OCI-M1 (cell line): ENCODE measurements at regions not wholly inside any gene's neighbourhood (a gene's known extent, or its start where the extent isn't known, plus 50 kb on each side); places are given as distances from the start of the nearest gene placed in this dataset.

Source experiments
- DNase-seq: peaks from one replicate; lab custom pipeline; 2025; lab: John Stamatoyannopoulos, UW

DNA sequence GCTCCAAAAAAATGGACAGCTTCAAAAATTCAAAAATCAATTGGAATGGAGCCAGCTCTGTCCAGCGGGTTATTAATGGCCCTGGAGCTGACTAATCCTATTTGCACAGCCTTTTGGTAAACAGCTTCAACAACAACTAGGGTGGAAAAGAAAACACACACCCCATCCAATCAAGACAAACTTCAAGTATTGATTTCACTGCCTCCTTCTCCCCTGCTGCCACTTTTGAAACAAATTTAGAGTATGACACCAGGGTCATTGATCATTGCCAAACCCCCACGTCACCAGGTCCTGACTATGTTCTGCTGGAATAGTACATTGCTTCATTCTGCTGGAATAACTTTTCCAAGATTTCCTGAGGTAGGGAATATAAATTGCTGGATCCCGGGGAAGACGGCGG, 56.8 kb upstream of the GTF3A start:
- no peak for DNase-seq

DNA sequence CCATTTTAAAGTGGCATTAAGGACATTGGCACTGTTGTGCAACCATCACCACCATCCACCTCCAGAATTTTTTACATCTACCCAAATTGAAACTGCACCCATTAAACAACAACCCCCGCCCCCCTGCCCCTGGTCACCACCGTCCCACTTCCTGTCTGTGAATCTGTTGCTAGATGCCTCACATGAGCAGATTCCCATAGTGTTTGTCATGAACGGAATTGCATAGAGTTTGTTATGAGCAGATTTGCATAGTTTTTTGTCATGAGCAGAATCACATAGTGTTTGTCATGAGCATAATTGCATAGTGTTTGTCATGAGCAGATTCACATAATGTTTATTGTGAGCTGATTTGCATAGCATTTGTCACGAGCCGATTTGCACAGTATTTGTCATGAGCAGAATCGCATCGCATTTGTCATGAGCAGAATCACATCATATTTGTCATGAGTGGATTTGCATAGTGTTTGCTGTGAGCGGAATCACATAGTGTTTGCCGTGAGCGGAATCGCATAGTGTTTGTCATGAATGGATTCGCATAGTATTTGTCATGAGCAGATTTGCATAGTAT, 54.0 kb upstream of the GTF3A start:
- no peak for DNase-seq

DNA sequence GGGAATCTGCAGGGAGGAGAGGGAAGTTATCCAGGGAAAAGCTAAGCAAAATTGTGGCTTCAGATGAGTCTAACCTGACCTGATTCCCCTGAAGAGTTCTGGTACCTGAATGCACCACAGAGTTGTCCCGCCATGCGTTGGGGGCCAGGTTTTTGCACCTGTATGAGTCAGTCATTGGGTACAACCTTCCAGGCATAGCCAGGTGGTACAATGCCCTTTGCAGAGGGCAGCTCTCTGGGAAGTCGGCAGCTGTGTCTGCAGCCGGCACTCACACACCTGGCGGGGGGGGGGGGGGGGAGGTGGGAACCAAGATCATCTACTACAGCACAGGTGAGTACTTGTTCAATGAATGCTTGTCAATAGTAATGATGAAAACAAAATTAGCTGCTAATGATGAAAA, 52.5 kb upstream of the GTF3A start:
- no peak for DNase-seq

DNA sequence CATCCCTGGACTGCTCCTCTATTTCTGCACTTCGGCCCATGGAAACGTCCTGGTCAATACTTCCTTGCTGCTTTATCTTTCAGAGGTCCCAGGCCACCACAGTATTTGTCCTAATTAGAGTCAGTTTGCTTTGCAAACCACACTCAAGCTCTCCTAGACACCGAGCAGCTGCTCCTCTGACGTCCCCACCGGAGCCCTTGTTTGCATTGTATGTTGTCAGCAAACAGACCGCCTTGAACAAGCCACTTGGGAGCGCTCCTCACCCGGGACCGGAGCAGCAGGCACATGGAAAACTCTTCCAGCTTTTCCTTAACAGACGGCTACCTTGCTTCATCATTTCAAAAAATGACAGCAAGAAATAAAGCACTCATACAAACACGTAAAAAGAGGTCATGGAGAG, 51.5 kb upstream of the GTF3A start:
- DNase-seq: no peak

DNA sequence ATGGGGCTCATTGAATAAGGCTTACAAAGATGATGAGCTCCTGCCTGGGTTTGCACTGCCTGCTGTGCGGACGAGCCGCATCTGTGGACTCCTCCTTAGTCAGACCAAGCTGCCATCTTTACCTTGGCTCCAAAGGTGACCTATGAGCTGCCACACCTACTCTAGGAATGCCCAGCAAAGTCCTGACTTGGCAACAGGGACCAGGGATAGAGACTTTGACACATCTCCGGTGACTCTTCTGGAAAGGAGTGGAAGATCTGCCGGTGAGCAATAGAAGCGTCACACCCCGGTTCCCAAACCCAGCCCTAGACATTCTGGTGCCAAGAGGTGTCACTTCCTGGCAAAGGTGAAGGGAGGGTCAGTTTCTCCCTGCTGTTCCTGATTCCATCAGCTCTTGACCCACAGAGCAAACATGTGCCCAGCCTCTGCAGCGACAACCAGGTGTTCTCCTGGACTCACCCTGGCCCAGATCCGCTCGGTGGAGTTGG, 50.2 kb upstream of the GTF3A start:
- no peak for DNase-seq
